GM23338 (cell line): ENCODE measurements at regions not wholly inside any gene's neighbourhood (a gene's known extent, or its start where the extent isn't known, plus 50 kb on each side); places are given as distances from the start of the nearest gene placed in this dataset.

ENCODE experiments used
- CREB1 ChIP-seq: fragments of 250-450 bp; sonication (Bioruptor Pico); IDR thresholded peaks from 2 replicates; pipeline ENCODE4 v1.5.0; 2020; ENCODE audit warnings: low read depth, mild to moderate bottlenecking, moderate library complexity
- EZH2phosphoT487 ChIP-seq: fragments of 200-600 bp; sonication (generic); IDR thresholded peaks from one replicate; pipeline ENCODE4 v1.8.1; 2018; ENCODE audit warnings: antibody characterized with exemption; ENCODE audit not compliant: unreplicated experiment
- JUNB ChIP-seq: IDR thresholded peaks from one replicate; pipeline ENCODE4 v1.6.1; 2016; ENCODE audit warnings: antibody characterized with exemption; ENCODE audit not compliant: unreplicated experiment
- NANOG ChIP-seq: IDR thresholded peaks from 2 replicates; pipeline ENCODE4 v1.6.1; 2016; ENCODE audit warnings: antibody characterized with exemption, borderline replicate concordance
- STAT1 ChIP-seq: IDR thresholded peaks from one replicate; pipeline ENCODE4 v1.6.1; 2016; ENCODE audit warnings: antibody characterized with exemption; ENCODE audit not compliant: unreplicated experiment
- TF ChIP-seq, protein P1 (sequence below): fragments of 250-450 bp; sonication (Bioruptor Pico); IDR thresholded peaks from 2 replicates; pipeline ENCODE4 v1.5.0; 2020; ENCODE audit warnings: mild to moderate bottlenecking, moderate library complexity
- TF ChIP-seq, protein P2 (sequence below): IDR thresholded peaks from one replicate; pipeline ENCODE4 v1.6.1; 2018; ENCODE audit warnings: antibody characterized with exemption; ENCODE audit not compliant: unreplicated experiment
- TF ChIP-seq, protein P3 (sequence below): IDR thresholded peaks from 2 replicates; pipeline ENCODE4 v1.6.1; 2016; ENCODE audit warnings: antibody characterized with exemption
- TF ChIP-seq, protein P4 (sequence below), 2 experiments: fragments of 200-600 bp in 1 of 2; sonication (generic) in 1 of 2; conservative IDR thresholded peaks; 2 replicates each; pipeline versions ENCODE4 v1.5.1 to v1.6.1; 2016 to 2017; ENCODE audit warnings: antibody characterized with exemption in 2 of 2, low read depth in 2 of 2, mild to moderate bottlenecking in 2 of 2, moderate library complexity in 1 of 2

DNA sequence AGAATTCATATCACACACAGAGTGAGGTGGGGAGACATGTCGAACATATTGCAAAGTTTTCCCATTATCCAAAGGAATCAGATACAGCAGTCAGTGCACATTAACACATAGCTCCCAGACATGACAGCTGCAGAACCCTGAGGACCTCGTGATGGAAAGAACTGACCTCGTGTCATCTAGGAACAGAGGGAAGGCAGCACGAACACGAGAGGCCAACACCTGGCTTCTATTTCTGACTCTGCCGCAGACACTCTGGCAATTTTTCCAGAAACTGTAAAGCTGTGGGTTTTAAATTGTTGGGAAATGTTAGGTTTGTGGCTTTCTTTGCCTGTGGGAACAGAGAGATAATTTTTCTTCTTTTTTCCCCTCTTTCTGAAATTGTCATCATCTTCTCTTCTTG is 315.0 kb upstream of the PIK3R1 start (continued):
- TF ChIP-seq, protein P1, sequence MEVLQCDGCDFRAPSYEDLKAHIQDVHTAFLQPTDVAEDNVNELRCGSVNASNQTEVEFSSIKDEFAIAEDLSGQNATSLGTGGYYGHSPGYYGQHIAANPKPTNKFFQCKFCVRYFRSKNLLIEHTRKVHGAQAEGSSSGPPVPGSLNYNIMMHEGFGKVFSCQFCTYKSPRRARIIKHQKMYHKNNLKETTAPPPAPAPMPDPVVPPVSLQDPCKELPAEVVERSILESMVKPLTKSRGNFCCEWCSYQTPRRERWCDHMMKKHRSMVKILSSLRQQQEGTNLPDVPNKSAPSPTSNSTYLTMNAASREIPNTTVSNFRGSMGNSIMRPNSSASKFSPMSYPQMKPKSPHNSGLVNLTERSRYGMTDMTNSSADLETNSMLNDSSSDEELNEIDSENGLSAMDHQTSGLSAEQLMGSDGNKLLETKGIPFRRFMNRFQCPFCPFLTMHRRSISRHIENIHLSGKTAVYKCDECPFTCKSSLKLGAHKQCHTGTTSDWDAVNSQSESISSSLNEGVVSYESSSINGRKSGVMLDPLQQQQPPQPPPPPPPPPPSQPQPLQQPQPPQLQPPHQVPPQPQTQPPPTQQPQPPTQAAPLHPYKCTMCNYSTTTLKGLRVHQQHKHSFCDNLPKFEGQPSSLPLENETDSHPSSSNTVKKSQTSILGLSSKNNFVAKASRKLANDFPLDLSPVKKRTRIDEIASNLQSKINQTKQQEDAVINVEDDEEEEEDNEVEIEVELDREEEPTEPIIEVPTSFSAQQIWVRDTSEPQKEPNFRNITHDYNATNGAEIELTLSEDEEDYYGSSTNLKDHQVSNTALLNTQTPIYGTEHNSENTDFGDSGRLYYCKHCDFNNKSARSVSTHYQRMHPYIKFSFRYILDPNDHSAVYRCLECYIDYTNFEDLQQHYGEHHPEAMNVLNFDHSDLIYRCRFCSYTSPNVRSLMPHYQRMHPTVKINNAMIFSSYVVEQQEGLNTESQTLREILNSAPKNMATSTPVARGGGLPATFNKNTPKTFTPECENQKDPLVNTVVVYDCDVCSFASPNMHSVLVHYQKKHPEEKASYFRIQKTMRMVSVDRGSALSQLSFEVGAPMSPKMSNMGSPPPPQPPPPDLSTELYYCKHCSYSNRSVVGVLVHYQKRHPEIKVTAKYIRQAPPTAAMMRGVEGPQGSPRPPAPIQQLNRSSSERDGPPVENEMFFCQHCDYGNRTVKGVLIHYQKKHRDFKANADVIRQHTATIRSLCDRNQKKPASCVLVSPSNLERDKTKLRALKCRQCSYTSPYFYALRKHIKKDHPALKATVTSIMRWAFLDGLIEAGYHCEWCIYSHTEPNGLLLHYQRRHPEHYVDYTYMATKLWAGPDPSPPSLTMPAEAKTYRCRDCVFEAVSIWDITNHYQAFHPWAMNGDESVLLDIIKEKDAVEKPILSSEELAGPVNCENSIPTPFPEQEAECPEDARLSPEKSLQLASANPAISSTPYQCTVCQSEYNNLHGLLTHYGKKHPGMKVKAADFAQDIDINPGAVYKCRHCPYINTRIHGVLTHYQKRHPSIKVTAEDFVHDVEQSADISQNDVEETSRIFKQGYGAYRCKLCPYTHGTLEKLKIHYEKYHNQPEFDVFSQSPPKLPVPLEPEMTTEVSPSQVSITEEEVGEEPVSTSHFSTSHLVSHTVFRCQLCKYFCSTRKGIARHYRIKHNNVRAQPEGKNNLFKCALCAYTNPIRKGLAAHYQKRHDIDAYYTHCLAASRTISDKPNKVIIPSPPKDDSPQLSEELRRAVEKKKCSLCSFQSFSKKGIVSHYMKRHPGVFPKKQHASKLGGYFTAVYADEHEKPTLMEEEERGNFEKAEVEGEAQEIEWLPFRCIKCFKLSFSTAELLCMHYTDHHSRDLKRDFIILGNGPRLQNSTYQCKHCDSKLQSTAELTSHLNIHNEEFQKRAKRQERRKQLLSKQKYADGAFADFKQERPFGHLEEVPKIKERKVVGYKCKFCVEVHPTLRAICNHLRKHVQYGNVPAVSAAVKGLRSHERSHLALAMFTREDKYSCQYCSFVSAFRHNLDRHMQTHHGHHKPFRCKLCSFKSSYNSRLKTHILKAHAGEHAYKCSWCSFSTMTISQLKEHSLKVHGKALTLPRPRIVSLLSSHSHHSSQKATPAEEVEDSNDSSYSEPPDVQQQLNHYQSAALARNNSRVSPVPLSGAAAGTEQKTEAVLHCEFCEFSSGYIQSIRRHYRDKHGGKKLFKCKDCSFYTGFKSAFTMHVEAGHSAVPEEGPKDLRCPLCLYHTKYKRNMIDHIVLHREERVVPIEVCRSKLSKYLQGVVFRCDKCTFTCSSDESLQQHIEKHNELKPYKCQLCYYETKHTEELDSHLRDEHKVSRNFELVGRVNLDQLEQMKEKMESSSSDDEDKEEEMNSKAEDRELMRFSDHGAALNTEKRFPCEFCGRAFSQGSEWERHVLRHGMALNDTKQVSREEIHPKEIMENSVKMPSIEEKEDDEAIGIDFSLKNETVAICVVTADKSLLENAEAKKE (CRISPR knock-in tag) = no peak
- TF ChIP-seq NANOG (no peak), JUNB (no peak), STAT1 (no peak), EZH2phosphoT487 (no peak), CREB1 (no peak)
- TF ChIP-seq, protein P2, sequence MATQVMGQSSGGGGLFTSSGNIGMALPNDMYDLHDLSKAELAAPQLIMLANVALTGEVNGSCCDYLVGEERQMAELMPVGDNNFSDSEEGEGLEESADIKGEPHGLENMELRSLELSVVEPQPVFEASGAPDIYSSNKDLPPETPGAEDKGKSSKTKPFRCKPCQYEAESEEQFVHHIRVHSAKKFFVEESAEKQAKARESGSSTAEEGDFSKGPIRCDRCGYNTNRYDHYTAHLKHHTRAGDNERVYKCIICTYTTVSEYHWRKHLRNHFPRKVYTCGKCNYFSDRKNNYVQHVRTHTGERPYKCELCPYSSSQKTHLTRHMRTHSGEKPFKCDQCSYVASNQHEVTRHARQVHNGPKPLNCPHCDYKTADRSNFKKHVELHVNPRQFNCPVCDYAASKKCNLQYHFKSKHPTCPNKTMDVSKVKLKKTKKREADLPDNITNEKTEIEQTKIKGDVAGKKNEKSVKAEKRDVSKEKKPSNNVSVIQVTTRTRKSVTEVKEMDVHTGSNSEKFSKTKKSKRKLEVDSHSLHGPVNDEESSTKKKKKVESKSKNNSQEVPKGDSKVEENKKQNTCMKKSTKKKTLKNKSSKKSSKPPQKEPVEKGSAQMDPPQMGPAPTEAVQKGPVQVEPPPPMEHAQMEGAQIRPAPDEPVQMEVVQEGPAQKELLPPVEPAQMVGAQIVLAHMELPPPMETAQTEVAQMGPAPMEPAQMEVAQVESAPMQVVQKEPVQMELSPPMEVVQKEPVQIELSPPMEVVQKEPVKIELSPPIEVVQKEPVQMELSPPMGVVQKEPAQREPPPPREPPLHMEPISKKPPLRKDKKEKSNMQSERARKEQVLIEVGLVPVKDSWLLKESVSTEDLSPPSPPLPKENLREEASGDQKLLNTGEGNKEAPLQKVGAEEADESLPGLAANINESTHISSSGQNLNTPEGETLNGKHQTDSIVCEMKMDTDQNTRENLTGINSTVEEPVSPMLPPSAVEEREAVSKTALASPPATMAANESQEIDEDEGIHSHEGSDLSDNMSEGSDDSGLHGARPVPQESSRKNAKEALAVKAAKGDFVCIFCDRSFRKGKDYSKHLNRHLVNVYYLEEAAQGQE = no peak
- TF ChIP-seq, protein P3, sequence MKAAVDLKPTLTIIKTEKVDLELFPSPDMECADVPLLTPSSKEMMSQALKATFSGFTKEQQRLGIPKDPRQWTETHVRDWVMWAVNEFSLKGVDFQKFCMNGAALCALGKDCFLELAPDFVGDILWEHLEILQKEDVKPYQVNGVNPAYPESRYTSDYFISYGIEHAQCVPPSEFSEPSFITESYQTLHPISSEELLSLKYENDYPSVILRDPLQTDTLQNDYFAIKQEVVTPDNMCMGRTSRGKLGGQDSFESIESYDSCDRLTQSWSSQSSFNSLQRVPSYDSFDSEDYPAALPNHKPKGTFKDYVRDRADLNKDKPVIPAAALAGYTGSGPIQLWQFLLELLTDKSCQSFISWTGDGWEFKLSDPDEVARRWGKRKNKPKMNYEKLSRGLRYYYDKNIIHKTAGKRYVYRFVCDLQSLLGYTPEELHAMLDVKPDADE = no peak
- TF ChIP-seq, protein P4, sequence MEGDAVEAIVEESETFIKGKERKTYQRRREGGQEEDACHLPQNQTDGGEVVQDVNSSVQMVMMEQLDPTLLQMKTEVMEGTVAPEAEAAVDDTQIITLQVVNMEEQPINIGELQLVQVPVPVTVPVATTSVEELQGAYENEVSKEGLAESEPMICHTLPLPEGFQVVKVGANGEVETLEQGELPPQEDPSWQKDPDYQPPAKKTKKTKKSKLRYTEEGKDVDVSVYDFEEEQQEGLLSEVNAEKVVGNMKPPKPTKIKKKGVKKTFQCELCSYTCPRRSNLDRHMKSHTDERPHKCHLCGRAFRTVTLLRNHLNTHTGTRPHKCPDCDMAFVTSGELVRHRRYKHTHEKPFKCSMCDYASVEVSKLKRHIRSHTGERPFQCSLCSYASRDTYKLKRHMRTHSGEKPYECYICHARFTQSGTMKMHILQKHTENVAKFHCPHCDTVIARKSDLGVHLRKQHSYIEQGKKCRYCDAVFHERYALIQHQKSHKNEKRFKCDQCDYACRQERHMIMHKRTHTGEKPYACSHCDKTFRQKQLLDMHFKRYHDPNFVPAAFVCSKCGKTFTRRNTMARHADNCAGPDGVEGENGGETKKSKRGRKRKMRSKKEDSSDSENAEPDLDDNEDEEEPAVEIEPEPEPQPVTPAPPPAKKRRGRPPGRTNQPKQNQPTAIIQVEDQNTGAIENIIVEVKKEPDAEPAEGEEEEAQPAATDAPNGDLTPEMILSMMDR (conservative IDR thresholded peaks at IDR 0.05; ENCODE audit: low read depth in 2 of 2) = no peak
